Stimulated activated CD4-positive, alpha-beta T cell treated with anti-CD3 and anti-CD28 coated beads, TNF-alpha, amount 100 ng/mL, for 4 hours (primary cell): ENCODE measurements at regions not wholly inside any gene's neighbourhood (a gene's known extent, or its start where the extent isn't known, plus 50 kb on each side); places are given as distances from the start of the nearest gene placed in this dataset.

Source experiments
- DNase-seq, 3 experiments: peaks; one replicate each; pipeline ENCODE4 v3.0.0-alpha.2; 2020; ENCODE audit warnings: low read depth in 3 of 3

- no peak for DNase-seq
These were observed 50.6 kb upstream of the YWHAQ start for GRCh38 chr2:9681427-9681817.

DNA sequence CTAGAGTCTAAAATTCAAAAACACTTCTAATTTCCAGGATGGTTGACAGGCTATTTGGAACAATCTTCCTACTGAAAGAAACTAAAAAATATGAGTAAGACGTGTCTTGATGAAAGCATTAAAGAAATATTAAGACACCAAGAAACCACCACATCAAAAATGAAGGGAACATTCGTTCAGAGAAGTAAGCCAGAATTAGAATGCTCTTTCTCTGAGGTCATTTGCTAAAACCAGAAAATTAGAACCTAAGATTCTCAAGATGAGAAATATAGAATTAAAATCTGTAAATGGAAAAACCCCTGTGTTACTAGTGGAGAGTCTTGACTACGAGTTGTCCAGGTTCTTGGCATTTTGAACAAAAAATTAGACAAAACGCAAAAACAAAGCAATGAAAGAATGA is 54.8 kb upstream of the YWHAQ start:
- no peak for DNase-seq

- no peak for DNase-seq
These were observed 55.3 kb upstream of the YWHAQ start for GRCh38 chr2:9686061-9686460.

DNA sequence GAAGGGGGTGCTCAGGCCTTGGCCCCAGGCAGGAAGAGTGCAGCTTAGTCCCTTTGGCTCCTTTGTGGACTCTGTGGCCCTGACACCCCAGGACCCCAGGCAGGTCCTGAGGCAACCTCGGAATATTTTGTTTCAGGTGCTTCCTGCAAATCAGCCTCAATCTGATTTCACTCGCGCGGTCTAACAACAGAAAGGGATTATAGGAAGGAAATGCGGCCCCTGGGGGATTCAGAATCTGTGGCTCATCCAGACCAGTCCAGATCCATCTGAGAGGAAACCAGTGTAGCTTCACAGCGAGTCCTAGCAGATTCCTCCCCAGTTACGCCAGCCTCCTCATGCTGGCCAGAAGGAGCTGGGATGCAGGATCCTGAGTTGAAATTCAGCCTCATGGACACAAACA is 59.5 kb upstream of the YWHAQ start:
- DNase-seq = no peak

GRCh38 chr2:9690716-9691498 is 60.1 kb upstream of the YWHAQ start:
- no peak for DNase-seq

DNA sequence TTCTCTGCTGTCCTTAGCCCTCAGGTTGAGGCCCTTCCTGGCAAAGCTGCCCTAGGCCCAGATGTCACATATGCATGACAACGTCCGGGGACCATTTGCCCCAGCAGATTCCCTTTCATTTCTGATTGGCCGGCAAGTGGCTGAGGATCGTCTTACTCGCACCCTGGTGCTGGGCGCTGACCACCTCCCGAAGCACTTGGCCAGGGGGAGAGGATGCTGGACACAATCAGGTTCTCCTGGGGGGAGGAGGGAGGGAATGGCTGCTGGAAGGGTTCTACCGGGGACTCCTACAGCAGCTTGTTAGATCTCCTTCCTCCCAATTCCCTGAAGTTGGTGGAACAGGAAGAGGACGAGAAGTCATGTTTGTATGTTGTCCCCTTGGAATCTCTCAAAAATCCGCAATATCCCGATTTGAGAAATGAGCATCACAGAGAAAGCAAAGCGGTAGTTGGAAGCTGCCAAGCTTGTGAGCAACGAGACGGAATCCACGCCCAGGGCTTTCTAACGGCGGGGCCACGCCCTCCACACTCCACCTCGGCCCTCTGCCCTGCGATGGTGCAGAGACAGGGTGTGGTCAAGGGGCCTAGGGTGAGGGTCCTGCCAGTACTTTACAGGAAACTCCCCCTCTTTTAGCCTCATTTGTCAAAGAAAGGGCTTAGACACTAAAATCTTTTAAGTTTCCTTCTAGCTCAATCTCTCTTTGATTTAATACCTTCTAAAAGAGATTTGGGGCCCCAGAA is 61.8 kb upstream of the YWHAQ start:
- no peak for DNase-seq

- DNase-seq = no peak
These were observed 62.3 kb upstream of the YWHAQ start for GRCh38 chr2:9693196-9693491.

GRCh38 chr2:9693646-9694045 is 62.8 kb upstream of the YWHAQ start:
- no peak for DNase-seq

DNA sequence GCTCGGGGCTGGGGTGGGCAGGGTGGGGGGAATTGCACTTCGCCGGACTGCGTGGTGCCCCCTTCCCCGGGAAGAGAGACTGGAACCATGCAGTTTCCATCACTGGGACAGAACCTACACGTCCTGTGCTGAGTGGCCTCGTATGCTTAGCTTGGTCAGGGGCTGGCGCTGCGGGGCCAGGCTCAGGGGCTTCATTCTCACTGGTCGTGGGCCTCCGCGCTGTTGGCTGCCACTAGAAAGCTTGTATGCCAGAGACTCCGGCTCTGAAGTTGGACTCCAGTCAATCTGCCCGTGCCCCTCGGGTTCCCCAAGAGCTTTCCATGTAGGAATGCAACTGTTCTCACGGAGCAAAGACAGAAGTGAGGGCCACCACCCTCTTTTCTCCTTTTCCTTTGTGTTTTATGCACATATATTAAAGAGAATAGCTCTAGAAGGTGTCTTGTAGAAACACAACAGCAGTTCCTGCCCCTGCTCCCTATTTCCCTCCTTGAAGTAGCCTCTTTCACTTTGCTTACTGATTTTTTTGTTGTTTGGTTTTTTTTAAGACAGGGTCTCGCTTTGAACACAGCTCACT is 64.0 kb upstream of the YWHAQ start:
- DNase-seq = no peak

- no peak for DNase-seq
These were observed 65.1 kb upstream of the YWHAQ start for GRCh38 chr2:9695941-9696340.

- no peak for DNase-seq
These were observed 65.9 kb upstream of the YWHAQ start for GRCh38 chr2:9696731-9697130.

GRCh38 chr2:9697909-9698308 is 67.1 kb upstream of the YWHAQ start:
- DNase-seq = no peak

- no peak for DNase-seq
These were observed 68.6 kb upstream of the YWHAQ start for GRCh38 chr2:9699139-9700108.

GRCh38 chr2:9700109-9700495 is 69.3 kb upstream of the YWHAQ start:
- no peak for DNase-seq

DNA sequence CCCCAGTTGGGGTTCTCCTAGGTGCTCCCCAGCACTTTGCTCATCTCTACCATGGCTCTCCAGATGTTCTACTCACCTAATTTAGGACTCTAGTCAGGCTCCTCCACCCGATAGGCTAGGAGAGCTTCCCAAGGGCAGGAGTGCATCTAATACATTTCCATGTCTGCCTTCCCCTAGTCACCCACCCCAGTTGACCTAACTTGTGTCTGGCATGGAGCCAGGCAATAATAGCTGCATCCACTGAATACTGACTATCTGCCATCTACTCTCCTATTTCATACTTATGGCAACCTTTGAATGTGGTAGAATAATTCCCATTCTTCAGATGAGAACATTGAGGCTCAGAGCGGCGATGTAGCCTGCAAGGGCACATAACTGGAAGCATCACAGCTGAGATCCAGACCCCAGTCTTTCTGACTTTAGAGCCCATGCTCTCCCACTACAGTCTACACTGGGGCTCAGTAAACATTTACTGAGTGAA is 71.8 kb upstream of the YWHAQ start:
- no peak for DNase-seq

- DNase-seq = peak; percentile 39 to 60 (median 50)
These were observed 72.4 kb upstream of the YWHAQ start for GRCh38 chr2:9703085-9703678.

DNA sequence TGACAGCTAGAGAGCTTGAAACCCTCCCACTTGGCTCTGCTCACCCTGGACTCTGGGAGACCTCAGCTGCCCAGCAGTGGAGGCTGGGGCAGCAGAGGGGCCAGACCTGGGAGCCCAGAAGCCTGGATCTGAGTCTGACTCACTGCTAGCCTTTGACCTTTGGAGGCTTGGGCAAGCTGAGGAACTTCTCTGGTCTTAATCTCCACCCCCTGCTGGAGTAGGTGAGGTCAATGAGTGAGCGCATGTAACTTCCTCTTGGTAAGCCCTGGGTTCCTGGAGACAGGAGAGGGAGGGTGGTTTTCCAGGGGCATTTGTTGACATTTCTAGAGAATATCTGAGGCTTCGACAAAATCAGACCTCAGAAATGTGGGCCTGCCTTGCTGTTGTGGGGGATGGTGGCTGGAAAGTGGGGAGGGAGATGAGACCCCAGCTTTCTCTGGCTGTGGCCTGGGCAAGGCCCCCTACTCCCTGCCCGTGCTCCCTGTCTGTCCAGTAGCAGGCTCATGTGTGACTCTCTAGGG is 73.0 kb upstream of the YWHAQ start:
- no peak for DNase-seq

GRCh38 chr2:9704600-9704999 is 73.8 kb upstream of the YWHAQ start:
- no peak for DNase-seq

- no peak for DNase-seq
These were observed 74.4 kb upstream of the YWHAQ start for GRCh38 chr2:9705196-9705595.

DNA sequence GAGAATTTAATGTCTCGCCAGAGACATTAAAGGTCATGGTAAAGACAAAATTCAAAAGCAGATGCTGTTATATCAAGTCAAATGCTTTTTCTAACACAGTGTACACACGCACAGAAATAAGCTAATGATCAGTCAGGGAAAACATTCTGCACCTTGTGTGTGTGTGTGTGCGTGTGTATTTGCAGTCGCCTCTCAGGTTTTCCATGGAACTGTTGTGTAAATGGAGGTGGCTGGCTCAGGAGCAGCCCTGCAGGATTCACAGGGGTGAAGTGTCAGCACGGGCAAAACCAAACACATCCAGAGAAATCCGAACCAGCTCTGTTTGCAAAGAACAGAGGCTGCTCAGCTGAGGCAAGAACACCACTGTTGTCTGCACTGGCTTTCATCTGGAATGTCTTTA is 76.2 kb upstream of the YWHAQ start:
- DNase-seq = no peak

DNA sequence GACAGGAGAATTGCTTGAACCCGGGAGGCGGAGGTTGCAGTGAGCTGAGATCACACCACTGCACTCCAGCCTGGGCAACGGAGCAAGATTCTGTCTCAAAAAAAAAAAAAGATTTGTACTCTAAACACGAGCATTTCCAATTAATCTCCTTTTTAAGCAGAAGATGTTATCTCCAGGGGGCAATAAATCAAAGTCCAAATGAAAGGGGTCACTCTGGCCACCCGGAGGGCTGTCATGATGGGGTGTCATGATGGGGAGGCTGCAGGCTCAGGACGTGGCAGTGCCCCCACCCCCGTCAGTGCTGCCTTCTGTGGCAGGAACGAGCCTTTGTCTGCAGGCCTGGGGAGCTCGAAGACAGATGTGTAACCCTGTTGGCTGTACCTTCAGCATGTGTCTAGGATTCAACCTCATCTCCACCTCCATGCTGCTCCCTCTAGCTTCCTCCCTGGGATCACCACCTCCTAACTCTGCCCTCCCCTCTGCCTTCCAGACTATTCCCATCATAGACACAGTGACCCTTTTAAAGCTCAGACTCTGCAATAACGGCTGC is 76.9 kb upstream of the YWHAQ start:
- DNase-seq = no peak
